NB4 (cell line): ENCODE measurements at regions not wholly inside any gene's neighbourhood (a gene's known extent, or its start where the extent isn't known, plus 50 kb on each side); places are given as distances from the start of the nearest gene placed in this dataset.

ENCODE experiments used
- DNase-seq: peaks from one replicate; pipeline ENCODE4 v3.0.0; 2010; ENCODE audit warnings: low read depth
- H3K4me3 ChIP-seq: one replicate; pipeline ENCODE4 v1.5.1; 2011; ENCODE audit warnings: mild to moderate bottlenecking, low read depth, low read length, moderate library complexity
- CTCF ChIP-seq: IDR thresholded peaks from one replicate; pipeline ENCODE4 v1.5.1; 2012; ENCODE audit warnings: low read depth, low read length
- MYC ChIP-seq: IDR thresholded peaks from 2 replicates; pipeline ENCODE4 v1.6.1; 2011; ENCODE audit warnings: low read depth, low read length
- POLR2A ChIP-seq: IDR thresholded peaks from 2 replicates; pipeline ENCODE4 v1.6.1; 2011; ENCODE audit warnings: mild to moderate bottlenecking; ENCODE audit not compliant: insufficient read length; ENCODE audit errors: extremely low read depth
- TF ChIP-seq, protein P1 (sequence below): IDR thresholded peaks from 2 replicates; pipeline ENCODE4 v1.6.1; 2011; ENCODE audit warnings: low read depth, low read length

DNA sequence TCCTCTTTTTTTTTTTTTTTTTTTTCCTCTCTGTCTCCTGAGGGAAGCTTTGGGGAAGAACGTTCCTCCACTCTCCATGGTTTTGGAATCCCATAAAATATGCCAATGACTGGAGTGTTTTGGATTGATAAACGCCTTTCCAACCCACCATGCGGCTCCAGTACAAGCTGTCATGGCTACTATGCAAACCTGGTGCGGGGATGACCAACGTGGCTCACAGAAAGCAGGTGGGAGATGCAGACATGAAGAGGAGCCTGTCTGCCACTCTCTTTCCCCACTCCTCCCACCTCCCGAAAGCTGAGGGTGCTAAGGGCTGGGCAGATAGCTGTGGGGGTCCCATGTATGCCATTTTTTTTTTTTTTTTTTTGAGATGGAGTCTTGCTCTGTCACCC lies 69.9 kb upstream of the SEC14L1 start:
- no peak for DNase-seq
- no peak overlapping the region for H3K4me3 ChIP-seq
- TF ChIP-seq POLR2A: no peak
- TF ChIP-seq, protein P1, sequence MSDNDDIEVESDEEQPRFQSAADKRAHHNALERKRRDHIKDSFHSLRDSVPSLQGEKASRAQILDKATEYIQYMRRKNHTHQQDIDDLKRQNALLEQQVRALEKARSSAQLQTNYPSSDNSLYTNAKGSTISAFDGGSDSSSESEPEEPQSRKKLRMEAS: no peak
- TF ChIP-seq CTCF: no peak
- TF ChIP-seq MYC: no peak

- TF ChIP-seq, protein P1: no peak
- no peak for TF ChIP-seq CTCF
- TF ChIP-seq MYC: no peak
- TF ChIP-seq POLR2A: no peak
- H3K4me3 ChIP-seq: no peak overlapping the region
- no peak for DNase-seq
Measured at GRCh38 chr17:77071925-77072490, 68.8 kb upstream of the SEC14L1 start.

DNA sequence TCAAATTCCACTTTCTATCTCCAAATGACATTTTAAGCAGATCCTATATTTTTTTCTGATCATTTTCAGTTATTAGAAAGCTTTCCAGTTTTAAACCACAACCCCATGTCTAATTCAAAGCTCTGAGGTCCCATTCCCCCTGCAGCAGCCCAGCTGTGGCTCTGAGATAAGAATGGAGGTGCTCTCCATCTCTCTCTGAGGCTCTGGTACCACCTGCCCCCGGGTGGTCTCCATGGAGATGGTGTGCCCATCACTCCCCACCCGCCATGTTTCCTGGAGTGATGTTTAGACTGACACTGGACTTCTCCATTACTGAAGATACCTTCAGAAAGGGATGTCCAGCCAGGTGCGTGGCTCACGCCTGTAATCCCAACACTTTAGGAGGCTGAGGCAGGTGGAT lies 68.1 kb upstream of the SEC14L1 start:
- no peak overlapping the region for H3K4me3 ChIP-seq
- no peak for DNase-seq
- no peak for TF ChIP-seq MYC
- no peak for TF ChIP-seq CTCF
- TF ChIP-seq, protein P1: no peak
- TF ChIP-seq POLR2A: no peak

DNA sequence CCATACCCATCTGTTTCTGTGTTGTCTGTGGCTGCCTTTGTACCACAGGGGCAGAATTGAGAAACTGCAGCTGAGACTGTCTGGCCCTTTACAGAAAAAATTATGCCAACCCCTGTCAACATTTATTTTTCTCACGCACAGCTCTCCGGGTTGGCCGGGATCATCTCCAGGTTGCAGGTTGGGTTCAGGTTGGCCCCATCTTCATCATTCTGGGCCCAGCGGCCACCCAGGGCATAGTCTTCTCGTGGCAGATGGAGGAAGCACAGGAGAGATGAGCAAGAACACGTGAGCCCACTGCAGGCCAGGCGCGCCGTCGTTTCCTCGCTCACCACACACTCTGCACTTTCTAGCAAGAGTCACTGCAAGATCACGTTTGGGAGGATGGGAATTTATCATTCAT lies 66.1 kb upstream of the SEC14L1 start:
- TF ChIP-seq MYC: no peak
- TF ChIP-seq CTCF: no peak
- TF ChIP-seq, protein P1: no peak
- no peak for TF ChIP-seq POLR2A
- DNase-seq: no peak
- H3K4me3 ChIP-seq: no peak overlapping the region

DNA sequence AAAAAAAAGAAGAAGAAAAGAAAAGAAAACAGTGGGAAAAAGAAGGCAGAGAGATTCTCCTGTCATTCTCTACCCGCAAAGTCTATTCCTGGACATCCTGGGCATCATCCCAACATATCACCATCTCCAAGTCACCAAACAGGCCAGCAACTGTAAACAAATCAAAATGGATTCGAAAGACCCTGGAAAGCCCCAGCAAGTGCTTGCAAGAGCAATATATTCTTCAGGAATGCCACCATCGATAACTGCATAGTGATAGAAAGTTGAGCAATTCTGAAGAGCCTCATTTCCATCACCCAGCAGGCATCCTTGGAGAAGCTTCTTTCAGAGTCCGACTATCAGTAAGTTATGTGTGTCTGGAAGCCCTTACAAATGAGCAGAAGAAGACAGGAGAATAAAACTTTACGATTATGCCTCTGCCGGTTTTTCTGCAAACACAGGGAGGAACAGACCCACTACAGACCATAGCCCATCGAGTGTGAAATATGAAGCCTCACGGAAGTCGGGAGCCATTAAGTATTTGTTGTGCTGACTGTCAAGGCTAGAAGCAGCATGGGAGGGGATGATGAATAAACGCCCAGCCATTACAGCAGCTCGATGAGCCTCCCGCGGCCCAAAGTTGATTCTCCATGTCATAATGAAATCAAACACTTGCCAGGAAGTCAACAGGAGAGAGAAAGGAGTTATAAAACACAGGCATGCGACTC lies 64.5 kb upstream of the SEC14L1 start:
- DNase-seq: no peak
- TF ChIP-seq, protein P1: no peak
- TF ChIP-seq MYC: no peak
- TF ChIP-seq CTCF: no peak
- no peak for TF ChIP-seq POLR2A
- no peak overlapping the region for H3K4me3 ChIP-seq

DNA sequence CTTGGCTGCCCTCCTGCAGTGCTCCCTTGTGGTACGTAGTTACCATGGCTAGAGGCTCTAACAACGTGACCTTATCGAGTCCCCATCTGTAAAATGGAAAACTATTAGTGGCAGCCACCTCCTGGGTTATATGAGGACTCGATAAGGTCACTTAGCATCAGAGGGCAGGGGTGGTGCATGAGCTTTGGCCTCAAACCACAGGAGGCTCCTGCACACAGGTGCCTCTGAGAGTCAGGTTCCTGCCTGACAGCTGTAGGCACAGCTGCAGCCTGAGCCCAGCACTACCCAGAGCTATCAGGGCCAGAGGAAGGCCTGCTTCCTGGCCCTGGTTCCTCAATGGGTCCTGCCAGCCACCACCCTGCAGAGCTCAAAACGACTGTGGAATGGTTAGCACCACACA lies 57.2 kb upstream of the SEC14L1 start:
- DNase-seq: no peak
- TF ChIP-seq POLR2A (no peak), MYC (no peak)
- no peak overlapping the region for H3K4me3 ChIP-seq
